ENCODE measurements at regions not wholly inside any gene's neighbourhood (a gene's known extent, or its start where the extent isn't known, plus 50 kb on each side); places are given as distances from the start of the nearest gene placed in this dataset.

DNA sequence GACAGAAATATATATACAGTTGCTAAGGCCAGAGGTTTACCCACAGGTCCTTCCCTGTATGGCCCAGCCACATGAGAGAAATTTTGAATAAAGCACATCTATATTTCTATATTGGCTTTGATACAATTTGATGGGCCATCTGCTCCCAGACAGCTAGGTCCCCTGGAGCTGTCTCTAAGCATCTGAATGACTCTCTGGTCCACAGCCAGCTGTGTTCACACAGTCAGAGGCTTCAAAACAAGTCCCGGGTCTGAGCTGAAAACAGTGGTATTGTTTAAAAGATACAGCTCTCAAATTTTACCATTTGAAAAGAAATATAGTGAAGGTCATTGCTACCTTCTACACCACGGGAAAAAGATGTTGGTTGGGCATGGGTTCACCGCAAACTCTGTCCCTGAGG lies 161.1 kb downstream of the SLC35B3 start:
- TF ChIP-seq EP300 (IDR thresholded peaks at IDR 0.05) (no peak), POLR2A (IDR thresholded peaks at IDR 0.05) (no peak)
